ENCODE measurements at regions not wholly inside any gene's neighbourhood (a gene's known extent, or its start where the extent isn't known, plus 50 kb on each side); places are given as distances from the start of the nearest gene placed in this dataset.

DNA sequence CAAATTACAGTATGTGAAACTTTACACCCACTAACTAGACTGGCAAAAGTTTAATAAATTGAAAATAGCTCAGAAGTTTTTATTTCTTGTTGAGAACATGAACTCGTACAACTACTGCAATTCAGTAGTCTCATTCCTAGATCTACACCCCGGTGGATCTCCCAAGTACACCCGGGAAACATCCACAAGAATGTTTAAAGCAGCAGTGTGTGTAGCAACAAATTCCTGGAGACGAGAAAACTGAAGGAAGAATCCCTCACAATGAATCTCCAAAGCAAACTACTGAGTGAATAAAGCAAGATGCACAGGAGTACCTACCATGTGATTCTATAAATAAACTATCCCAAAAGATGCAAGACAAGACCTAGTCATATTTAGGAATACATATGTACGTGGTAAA, 954.0 kb upstream of the MAP3K7 start:
- in situ Hi-C loops (cut with HindIII; ENCODE audit: low sequenced_read_pairs), result no loop called here

DNA sequence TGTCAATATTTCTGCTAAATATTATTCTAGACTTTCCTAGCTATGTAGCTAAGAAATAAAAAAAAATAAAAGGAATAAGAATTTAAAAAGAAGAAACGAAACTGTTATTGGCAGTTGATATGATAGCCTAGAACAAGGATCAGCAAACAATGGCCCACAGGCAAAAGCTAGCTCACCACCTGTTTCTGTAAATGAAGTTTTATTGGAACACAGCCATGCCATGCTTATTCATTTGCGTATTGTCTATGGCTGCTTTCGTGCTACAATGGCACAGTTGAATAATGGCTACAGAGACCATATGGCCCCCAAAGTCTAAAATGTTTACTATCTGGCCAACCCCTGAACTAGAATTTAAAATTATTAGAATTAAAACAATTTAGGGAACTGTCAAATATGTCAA, 952.6 kb upstream of the MAP3K7 start:
- TF ChIP-seq, protein P1, sequence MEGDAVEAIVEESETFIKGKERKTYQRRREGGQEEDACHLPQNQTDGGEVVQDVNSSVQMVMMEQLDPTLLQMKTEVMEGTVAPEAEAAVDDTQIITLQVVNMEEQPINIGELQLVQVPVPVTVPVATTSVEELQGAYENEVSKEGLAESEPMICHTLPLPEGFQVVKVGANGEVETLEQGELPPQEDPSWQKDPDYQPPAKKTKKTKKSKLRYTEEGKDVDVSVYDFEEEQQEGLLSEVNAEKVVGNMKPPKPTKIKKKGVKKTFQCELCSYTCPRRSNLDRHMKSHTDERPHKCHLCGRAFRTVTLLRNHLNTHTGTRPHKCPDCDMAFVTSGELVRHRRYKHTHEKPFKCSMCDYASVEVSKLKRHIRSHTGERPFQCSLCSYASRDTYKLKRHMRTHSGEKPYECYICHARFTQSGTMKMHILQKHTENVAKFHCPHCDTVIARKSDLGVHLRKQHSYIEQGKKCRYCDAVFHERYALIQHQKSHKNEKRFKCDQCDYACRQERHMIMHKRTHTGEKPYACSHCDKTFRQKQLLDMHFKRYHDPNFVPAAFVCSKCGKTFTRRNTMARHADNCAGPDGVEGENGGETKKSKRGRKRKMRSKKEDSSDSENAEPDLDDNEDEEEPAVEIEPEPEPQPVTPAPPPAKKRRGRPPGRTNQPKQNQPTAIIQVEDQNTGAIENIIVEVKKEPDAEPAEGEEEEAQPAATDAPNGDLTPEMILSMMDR (IDR thresholded peaks at IDR 0.05; ENCODE audit: low read depth, low read length), result no peak
- H3K4me3 ChIP-seq (ENCODE audit: low read depth, low read length), result no peak overlapping the region
- in situ Hi-C loops (cut with HindIII; ENCODE audit: low sequenced_read_pairs), result no loop called here
- no peak for DNase-seq (ENCODE audit: low read depth, low spot score)

More for the DNA sequence above, 954.0 kb upstream of the MAP3K7 start:
- TF ChIP-seq, protein P1 (IDR thresholded peaks at IDR 0.05; ENCODE audit: low read depth, low read length), result no peak
- DNase-seq (ENCODE audit: low read depth, low spot score), result no peak
- H3K4me3 ChIP-seq (ENCODE audit: low read depth, low read length), result no peak overlapping the region

DNA sequence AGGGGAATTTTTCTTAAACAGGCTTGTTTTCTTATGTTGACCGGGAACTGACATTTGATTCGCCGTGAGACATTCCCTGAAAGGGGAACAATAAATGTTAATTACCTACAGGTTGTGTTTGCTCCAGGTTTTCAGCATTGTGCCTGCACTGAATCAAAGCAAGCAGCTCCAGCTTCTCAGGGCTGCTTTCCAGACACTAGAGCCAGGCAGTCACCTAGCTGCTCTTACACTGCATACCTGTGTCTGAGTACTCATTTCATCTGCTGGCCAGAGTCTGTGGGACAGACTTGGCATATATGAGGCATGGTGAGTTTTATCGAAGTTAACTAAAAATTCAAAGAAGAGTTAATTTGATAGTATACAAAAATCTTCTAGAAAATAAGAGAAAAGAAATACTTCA, 951.8 kb upstream of the MAP3K7 start:
- in situ Hi-C loops (cut with HindIII; ENCODE audit: low sequenced_read_pairs), result no loop called here
- DNase-seq (ENCODE audit: low read depth, low spot score), result no peak
- TF ChIP-seq, protein P1 (IDR thresholded peaks at IDR 0.05; ENCODE audit: low read depth, low read length), result no peak
- no peak overlapping the region for H3K4me3 ChIP-seq (ENCODE audit: low read depth, low read length)

DNA sequence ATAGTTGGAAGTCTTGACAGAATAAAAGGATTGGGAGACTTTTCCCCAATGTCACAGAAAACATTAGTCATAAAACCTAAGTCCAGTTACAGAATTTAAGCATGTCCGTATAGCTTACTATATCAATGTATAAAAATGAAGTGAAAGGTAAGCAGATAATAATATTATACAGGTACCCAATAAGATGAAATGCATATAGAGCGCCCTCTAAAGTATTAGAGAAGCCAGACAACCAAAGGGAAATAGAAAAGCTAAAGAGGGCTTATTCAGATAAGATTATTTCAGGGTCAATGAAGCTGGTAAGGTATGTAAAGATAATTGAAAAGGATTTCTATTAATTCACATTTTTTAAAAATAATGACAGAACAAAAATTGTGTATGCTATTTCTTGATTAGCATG, 947.7 kb upstream of the MAP3K7 start:
- H3K4me3 ChIP-seq (ENCODE audit: low read depth, low read length), result no peak overlapping the region
- in situ Hi-C loops (cut with HindIII; ENCODE audit: low sequenced_read_pairs), result no loop called here
- TF ChIP-seq, protein P1 (IDR thresholded peaks at IDR 0.05; ENCODE audit: low read depth, low read length), result no peak
- no peak for DNase-seq (ENCODE audit: low read depth, low spot score)

DNA sequence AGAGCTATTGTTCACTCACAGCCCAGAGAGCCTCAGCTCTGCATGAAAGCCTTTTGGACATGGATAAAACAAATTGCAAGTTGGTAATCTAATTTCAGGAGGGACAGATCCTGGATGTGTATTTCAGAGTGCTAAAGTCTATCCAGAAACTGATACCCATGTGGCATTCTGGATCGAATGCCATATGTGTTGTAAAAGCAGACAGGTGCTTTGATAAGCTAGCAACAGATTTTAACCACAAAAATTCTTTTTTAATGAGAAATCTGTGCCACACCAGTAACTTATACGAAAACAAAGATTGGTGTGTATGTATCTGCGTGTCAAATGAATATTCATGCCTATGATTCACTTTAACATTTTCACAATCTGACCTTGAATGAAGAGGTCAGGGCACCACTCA, 936.6 kb upstream of the MAP3K7 start:
- DNase-seq (ENCODE audit: low read depth, low spot score), result no peak
- TF ChIP-seq, protein P1 (IDR thresholded peaks at IDR 0.05; ENCODE audit: low read depth, low read length), result no peak
- H3K4me3 ChIP-seq (ENCODE audit: low read depth, low read length), result no peak overlapping the region
- in situ Hi-C loops (cut with HindIII; ENCODE audit: low sequenced_read_pairs), result no loop called here

DNA sequence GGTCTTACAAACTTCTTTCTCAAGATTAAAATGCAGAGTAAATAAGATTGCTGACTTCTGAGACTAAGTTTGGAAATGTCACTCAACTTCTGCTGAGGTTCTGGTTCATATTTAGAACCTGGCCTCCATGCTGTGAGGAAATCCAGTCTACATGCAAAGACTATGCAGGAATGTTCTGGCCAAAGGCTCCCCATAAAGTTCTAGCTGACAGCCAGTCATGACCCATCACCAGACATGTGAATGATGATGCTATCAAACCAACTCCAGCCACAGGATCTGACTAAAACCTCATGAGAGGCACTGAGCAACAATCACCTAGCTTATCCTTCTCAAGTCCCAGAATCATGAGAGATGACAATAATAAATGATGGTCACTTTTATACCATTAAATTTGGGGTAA, 935.1 kb upstream of the MAP3K7 start:
- no peak for DNase-seq (ENCODE audit: low read depth, low spot score)
- no peak overlapping the region for H3K4me3 ChIP-seq (ENCODE audit: low read depth, low read length)
- TF ChIP-seq, protein P1 (IDR thresholded peaks at IDR 0.05; ENCODE audit: low read depth, low read length), result no peak
- in situ Hi-C loops (cut with HindIII; ENCODE audit: low sequenced_read_pairs), result no loop called here

DNA sequence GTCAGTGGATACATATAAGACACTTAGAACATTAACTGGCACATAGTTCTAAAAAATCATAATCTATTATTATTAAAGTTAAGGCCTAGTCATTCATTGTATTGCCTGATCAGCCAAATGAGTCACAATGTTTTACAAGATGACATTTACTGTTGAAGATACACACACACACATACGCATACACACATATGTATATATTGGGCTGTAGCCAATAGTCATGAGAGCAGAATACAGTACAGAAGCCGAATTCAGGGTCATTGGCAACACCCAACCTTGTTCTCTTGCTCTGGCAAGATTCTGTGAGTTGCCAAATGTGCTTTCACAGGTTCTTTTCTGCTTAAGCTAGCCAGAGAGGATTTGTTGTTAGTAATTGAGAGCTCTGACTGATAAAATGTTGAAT, 922.8 kb upstream of the MAP3K7 start:
- TF ChIP-seq, protein P1 (IDR thresholded peaks at IDR 0.05; ENCODE audit: low read depth, low read length), result no peak
- H3K4me3 ChIP-seq (ENCODE audit: low read depth, low read length), result no peak overlapping the region
- no peak for DNase-seq (ENCODE audit: low read depth, low spot score)
- in situ Hi-C loops (cut with HindIII; ENCODE audit: low sequenced_read_pairs), result no loop called here

Data from astrocyte of the spinal cord (primary cell).